ENCODE measurements at regions not wholly inside any gene's neighbourhood (a gene's known extent, or its start where the extent isn't known, plus 50 kb on each side); places are given as distances from the start of the nearest gene placed in this dataset.

- no peak for DNase-seq
Observed at GRCh38 chr2:217218269-217219163, 358.7 kb upstream of the TNP1 start.

GRCh38 chr2:217216982-217217381 is 357.1 kb upstream of the TNP1 start:
- DNase-seq = no peak

GRCh38 chr2:217216316-217216715 is 356.5 kb upstream of the TNP1 start:
- no peak for DNase-seq

GRCh38 chr2:217215877-217216276 is 356.0 kb upstream of the TNP1 start:
- no peak for DNase-seq

- no peak for DNase-seq
Observed at GRCh38 chr2:217208867-217209266, 349.0 kb upstream of the TNP1 start.

GRCh38 chr2:217207699-217208010 is 347.8 kb upstream of the TNP1 start:
- DNase-seq = no peak

- no peak for DNase-seq
Observed at GRCh38 chr2:217206907-217207698, 347.2 kb upstream of the TNP1 start.

- DNase-seq = no peak
Observed at GRCh38 chr2:217206016-217206725, 346.3 kb upstream of the TNP1 start.

GRCh38 chr2:217204358-217204757 is 344.5 kb upstream of the TNP1 start:
- DNase-seq = no peak

GRCh38 chr2:217203086-217203485 is 343.2 kb upstream of the TNP1 start:
- no peak for DNase-seq

GRCh38 chr2:217199255-217199630 is 339.4 kb upstream of the TNP1 start:
- no peak for DNase-seq

GRCh38 chr2:217195658-217196446 is 336.0 kb upstream of the TNP1 start:
- no peak for DNase-seq

GRCh38 chr2:217195016-217195415 is 335.2 kb upstream of the TNP1 start:
- DNase-seq = no peak

- DNase-seq = no peak
Observed at GRCh38 chr2:217193431-217194340, 333.8 kb upstream of the TNP1 start.

GRCh38 chr2:217192366-217192765 is 332.5 kb upstream of the TNP1 start:
- DNase-seq = no peak

- no peak for DNase-seq
Observed at GRCh38 chr2:217189747-217190146, 329.9 kb upstream of the TNP1 start.

GRCh38 chr2:217189131-217189530 is 329.3 kb upstream of the TNP1 start:
- no peak for DNase-seq

- DNase-seq = no peak
Observed at GRCh38 chr2:217186668-217187159, 326.9 kb upstream of the TNP1 start.

- no peak for DNase-seq
Observed at GRCh38 chr2:217186152-217186551, 326.3 kb upstream of the TNP1 start.

- DNase-seq = no peak
Observed at GRCh38 chr2:217185265-217185995, 325.6 kb upstream of the TNP1 start.

GRCh38 chr2:217184242-217184641 is 324.4 kb upstream of the TNP1 start:
- DNase-seq = no peak
